Endodermal cell (in vitro differentiated cells): ENCODE measurements at regions not wholly inside any gene's neighbourhood (a gene's known extent, or its start where the extent isn't known, plus 50 kb on each side); places are given as distances from the start of the nearest gene placed in this dataset.

Source experiments
- DNase-seq: peaks from one replicate; pipeline ENCODE4 v3.0.0-alpha.2; 2017
- H3K27ac ChIP-seq: 2 replicates; pipeline ENCODE4 v1.5.1; 2013; ENCODE audit warnings: mild to moderate bottlenecking, low read depth, low read length, moderate library complexity
- H3K27me3 ChIP-seq: 2 replicates; pipeline ENCODE4 v1.6.1; 2013; ENCODE audit warnings: mild to moderate bottlenecking, low read length, moderate library complexity; ENCODE audit not compliant: insufficient read depth, control insufficient read depth, poor library complexity, severe bottlenecking
- H3K36me3 ChIP-seq: 2 replicates; pipeline ENCODE4 v1.7.0; 2013; ENCODE audit warnings: mild to moderate bottlenecking, low read length, moderate library complexity; ENCODE audit not compliant: control insufficient read depth, insufficient read depth
- H3K4me1 ChIP-seq: one replicate; pipeline ENCODE4 v1.7.0; 2013; ENCODE audit warnings: low read length; ENCODE audit not compliant: control insufficient read depth, insufficient read depth
- H3K4me3 ChIP-seq: 2 replicates; pipeline ENCODE4 v1.5.1; 2013; ENCODE audit warnings: mild to moderate bottlenecking, low read length, moderate library complexity
- H3K9ac ChIP-seq: 2 replicates; pipeline ENCODE4 v1.6.1; 2013; ENCODE audit warnings: mild to moderate bottlenecking, low read length, moderate library complexity; ENCODE audit not compliant: poor library complexity, severe bottlenecking; ENCODE audit errors: extremely low read depth
- H3K9me3 ChIP-seq: 2 replicates; pipeline ENCODE4 v1.6.1; 2013; ENCODE audit warnings: mild to moderate bottlenecking, low read length, moderate library complexity; ENCODE audit not compliant: control insufficient read depth
- H3K27ac Mint-ChIP-seq: 2 replicates; pipeline ENCODE4 v1.8.0; 2020; ENCODE audit warnings: mixed read lengths
- H3K27me3 Mint-ChIP-seq: 2 replicates; pipeline ENCODE4 v1.8.0; 2021; ENCODE audit warnings: mild to moderate bottlenecking, mixed read lengths; ENCODE audit not compliant: insufficient read depth
- H3K36me3 Mint-ChIP-seq: 2 replicates; pipeline ENCODE4 v1.8.0; 2020; ENCODE audit warnings: low read depth, mixed read lengths
- H3K4me1 Mint-ChIP-seq: 2 replicates; pipeline ENCODE4 v1.8.0; 2020; ENCODE audit warnings: mixed read lengths
- H3K4me3 Mint-ChIP-seq: 2 replicates; pipeline ENCODE4 v1.8.0; 2020; ENCODE audit warnings: mild to moderate bottlenecking, moderate library complexity, mixed read lengths
- H3K9me3 Mint-ChIP-seq: 2 replicates; pipeline ENCODE4 v1.8.0; 2020; ENCODE audit warnings: mild to moderate bottlenecking, mixed read lengths
- CTCF ChIP-seq: fragments of 200-600 bp; sonication (generic); conservative IDR thresholded peaks from 2 replicates; pipeline ENCODE4 v1.5.0; 2021; ENCODE audit warnings: antibody characterized with exemption, mild to moderate bottlenecking
- WGBS, 2 experiments: methylation state at CpG; one replicate each; pipeline versions ENCODE4 v1.1.5 to v1.1.7; 2013; ENCODE audit warnings: missing lambda C conversion rate in 2 of 2, mixed read lengths in 1 of 2; ENCODE audit not compliant: insufficient coverage in 1 of 2, insufficient read length in 1 of 2; 5-methylcytosine and 5-hydroxymethylcytosine counted together

GRCh38 chr2:16246281-16246850 lies 306.0 kb downstream of the MYCN start:
- H3K4me1 ChIP-seq, result no peaks in the 10 kb centered on the region
- no peak for TF ChIP-seq CTCF
- H3K4me3 ChIP-seq, result no peak overlapping the region
- H3K9ac ChIP-seq, result no peak overlapping the region
- no peaks in the 10 kb centered on the region for H3K9me3 ChIP-seq
- H3K27ac Mint-ChIP-seq, result no peak overlapping the region
- H3K9me3 Mint-ChIP-seq, result no peaks in the 10 kb centered on the region
- no peak overlapping the region for H3K4me3 Mint-ChIP-seq
- peaks cover 10% of the 10 kb centered on the region for H3K27me3 ChIP-seq
- WGBS, 2 experiments, result 85 to 95% methylated on average over 2 of the region's 2 CpGs
- peaks cover 11% of the 10 kb centered on the region for H3K27me3 Mint-ChIP-seq
- no peak overlapping the region for H3K27ac ChIP-seq
- H3K36me3 ChIP-seq, result no peaks in the 10 kb centered on the region
- H3K36me3 Mint-ChIP-seq, result no peaks in the 10 kb centered on the region
- peaks cover 23% of the 10 kb centered on the region for H3K4me1 Mint-ChIP-seq
- no peak for DNase-seq

GRCh38 chr2:16245481-16246054 lies 305.2 kb downstream of the MYCN start:
- 87 to 100% methylated on average over 4 to 5 of the region's 5 CpGs for WGBS, 2 experiments
- Mint-ChIP-seq H3K27me3 (peaks cover 9% of the 10 kb centered on the region), H3K9me3 (no peaks in the 10 kb centered on the region), H3K36me3 (no peaks in the 10 kb centered on the region), H3K4me3 (no peak overlapping the region), H3K27ac (no peak overlapping the region), H3K4me1 (peaks cover 23% of the 10 kb centered on the region)
- no peak overlapping the region for H3K4me3 ChIP-seq
- TF ChIP-seq CTCF, result no peak
- H3K9ac ChIP-seq, result no peak overlapping the region
- no peaks in the 10 kb centered on the region for H3K4me1 ChIP-seq
- H3K27ac ChIP-seq, result no peak overlapping the region
- no peaks in the 10 kb centered on the region for H3K9me3 ChIP-seq
- peaks cover 10% of the 10 kb centered on the region for H3K27me3 ChIP-seq
- DNase-seq, result no peak
- H3K36me3 ChIP-seq, result no peaks in the 10 kb centered on the region

- no peaks in the 10 kb centered on the region for H3K9me3 Mint-ChIP-seq
- Histone ChIP-seq H3K27me3 (peaks cover 8% of the 10 kb centered on the region), H3K9ac (no peak overlapping the region), H3K27ac (no peak overlapping the region), H3K4me1 (no peaks in the 10 kb centered on the region), H3K4me3 (no peak overlapping the region), H3K9me3 (no peaks in the 10 kb centered on the region), H3K36me3 (no peaks in the 10 kb centered on the region)
- no peak for TF ChIP-seq CTCF
- no peak overlapping the region for H3K4me3 Mint-ChIP-seq
- WGBS, 2 experiments, result 85 to 94% methylated on average over 3 to 5 of the region's 5 CpGs
- peaks cover 23% of the 10 kb centered on the region for H3K4me1 Mint-ChIP-seq
- DNase-seq, result no peak
- H3K36me3 Mint-ChIP-seq, result no peaks in the 10 kb centered on the region
- H3K27ac Mint-ChIP-seq, result no peak overlapping the region
- peaks cover 9% of the 10 kb centered on the region for H3K27me3 Mint-ChIP-seq
Measured at GRCh38 chr2:16244966-16245320, 304.6 kb downstream of the MYCN start.
